OCI-LY1 (cell line): ENCODE measurements at regions not wholly inside any gene's neighbourhood (a gene's known extent, or its start where the extent isn't known, plus 50 kb on each side); places are given as distances from the start of the nearest gene placed in this dataset.

Source experiments
- CTCF ChIP-seq: fragments of 200-600 bp; sonication (generic), shearing (Covaris generic); IDR thresholded peaks from 2 replicates; pipeline ENCODE4 v1.5.1; 2017; ENCODE audit warnings: mild to moderate bottlenecking, antibody characterized with exemption, low read length, moderate library complexity, mixed read lengths
- EZH2 ChIP-seq: fragments of 200-600 bp; sonication (generic), shearing (Covaris generic); IDR thresholded peaks from 2 replicates; pipeline ENCODE4 v1.8.0; 2017; ENCODE audit warnings: borderline replicate concordance, mixed run types, mild to moderate bottlenecking, antibody characterized with exemption, low read length, moderate library complexity, mixed read lengths

GRCh38 chrX:47743504-47743903, 84.5 kb upstream of the UXT start:
- TF ChIP-seq CTCF (no peak), EZH2 (no peak)
